ENCODE measurements at regions not wholly inside any gene's neighbourhood (a gene's known extent, or its start where the extent isn't known, plus 50 kb on each side); places are given as distances from the start of the nearest gene placed in this dataset.

DNA sequence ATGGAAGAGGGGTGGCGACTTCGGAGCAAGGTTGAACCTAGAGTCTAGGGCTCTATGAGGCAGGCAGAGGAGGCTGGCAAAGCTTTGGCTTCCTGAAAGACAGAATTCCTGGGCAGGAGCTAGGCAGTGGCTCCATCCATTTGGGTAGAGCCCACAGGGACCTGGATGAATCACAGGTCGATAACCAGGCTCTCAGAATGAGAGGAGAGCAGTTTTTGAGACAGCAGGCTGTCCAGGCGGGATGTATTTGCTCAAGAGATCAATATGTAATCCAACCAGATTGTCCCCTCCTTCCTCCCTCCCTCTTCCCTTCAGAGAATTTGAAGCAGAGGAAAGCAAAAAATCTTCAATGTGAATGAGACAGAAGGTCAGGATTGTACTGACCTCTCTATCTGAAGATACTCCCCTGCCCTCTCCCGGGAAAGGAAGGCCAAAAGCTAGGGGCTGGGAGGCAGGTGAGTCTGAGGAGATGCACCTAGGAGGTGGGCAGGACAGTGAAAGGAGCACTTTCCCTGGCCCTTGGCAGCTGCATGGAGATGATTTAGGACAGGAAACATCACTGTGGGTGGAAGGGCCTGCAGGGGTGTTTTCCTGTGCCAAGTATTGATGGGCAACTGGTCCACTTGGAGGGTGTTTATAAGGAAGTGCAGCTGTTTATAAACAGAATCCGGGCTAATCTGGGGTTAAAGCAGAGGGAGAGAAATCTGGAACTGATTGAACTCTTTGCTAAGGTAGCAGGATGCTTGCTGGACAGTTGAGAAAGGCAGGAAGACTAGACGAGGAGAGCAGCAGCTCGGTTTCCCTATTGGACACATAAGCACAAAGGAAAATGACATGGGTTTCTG, 212.4 kb upstream of the LRFN2 start:
- Histone ChIP-seq H3K9me2 (ENCODE audit: insufficient read depth) (no peaks in the 10 kb centered on the region), H3K9me3 (ENCODE audit: insufficient read depth, low read depth) (no peaks in the 10 kb centered on the region), H3K4me2 (no peak overlapping the region), H2AFZ (no peak overlapping the region), H3F3A (ENCODE audit: insufficient read depth, low read depth) (no peaks in the 10 kb centered on the region), H3K79me2 (ENCODE audit: low read depth) (no peaks in the 10 kb centered on the region), H4K20me1 (ENCODE audit: insufficient read depth) (no peaks in the 10 kb centered on the region), H3K36me3 (ENCODE audit: low read depth) (no peaks in the 10 kb centered on the region), H3K27ac (no peak overlapping the region), H3K27me3 (ENCODE audit: insufficient read depth, low read depth) (peaks cover 36% of the 10 kb centered on the region), H3K4me1 (replicated peaks; ENCODE audit: insufficient read depth) (no peaks in the 10 kb centered on the region), H3K4me3 (no peak overlapping the region)
- BruUV-seq (replicated peaks) = no TSS peak
- intact Hi-C loops (cut with micrococcal nuclease; ENCODE audit: unreplicated experiment) = no loop called here
- DNase-seq = no peak
- ChIA-PET CTCF (no interaction called here), POLR2A (ENCODE audit: unreplicated experiment) (no interaction called here)
- no peak for TF ChIP-seq EZH2 (IDR thresholded peaks at IDR 0.05; ENCODE audit: low read depth)
- TF ChIP-seq CTCF (conservative IDR thresholded peaks at IDR 0.05) = no peak

DNA sequence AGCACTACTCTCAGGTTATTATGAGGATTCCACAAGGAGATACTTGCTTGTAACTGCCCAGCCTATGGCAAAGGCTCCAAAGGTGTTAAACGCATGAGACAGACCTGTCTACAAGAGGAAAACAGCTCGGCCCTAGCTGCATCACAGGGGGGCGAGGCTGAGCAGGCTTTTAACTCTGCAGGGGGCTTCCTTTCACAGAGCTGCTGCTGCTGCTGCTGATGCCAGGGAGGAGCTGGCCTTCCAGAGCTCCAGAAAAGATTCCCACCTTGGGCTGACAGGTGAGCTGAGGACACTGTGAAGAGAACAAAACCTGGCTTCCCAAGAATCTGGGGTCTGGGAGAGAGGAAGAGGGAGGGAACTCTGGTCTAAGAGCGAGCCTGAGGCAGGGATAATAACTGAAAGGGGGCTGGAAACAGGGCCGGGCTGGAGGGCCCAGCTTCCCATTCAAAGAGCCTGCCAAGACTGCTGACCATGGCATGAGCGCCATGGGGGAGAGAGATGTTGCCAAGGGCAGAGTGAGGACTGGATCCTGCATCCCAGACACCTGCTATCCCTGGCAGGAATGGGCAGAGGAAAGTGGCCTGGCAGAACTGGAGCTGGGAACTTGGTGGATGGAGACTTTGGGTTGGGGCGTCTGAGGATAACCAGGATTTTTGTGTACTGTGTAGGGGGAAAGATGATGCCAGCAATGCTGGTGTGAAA, 211.1 kb upstream of the LRFN2 start:
- Histone ChIP-seq H3K27me3 (ENCODE audit: insufficient read depth, low read depth) (peaks cover 40% of the 10 kb centered on the region), H3K36me3 (ENCODE audit: low read depth) (no peaks in the 10 kb centered on the region), H3K9me2 (ENCODE audit: insufficient read depth) (no peaks in the 10 kb centered on the region; the same call in 1 of the 2 replicates), H2AFZ (no peak overlapping the region), H3K4me2 (no peak overlapping the region), H3K4me1 (replicated peaks; ENCODE audit: insufficient read depth) (no peaks in the 10 kb centered on the region), H4K20me1 (ENCODE audit: insufficient read depth) (no peaks in the 10 kb centered on the region), H3K27ac (no peak overlapping the region), H3K4me3 (no peak overlapping the region), H3F3A (ENCODE audit: insufficient read depth, low read depth) (no peaks in the 10 kb centered on the region), H3K9me3 (ENCODE audit: insufficient read depth, low read depth) (no peaks in the 10 kb centered on the region), H3K79me2 (ENCODE audit: low read depth) (no peaks in the 10 kb centered on the region)
- no peak for DNase-seq
- ChIA-PET CTCF (no interaction called here), POLR2A (ENCODE audit: unreplicated experiment) (no interaction called here)
- TF ChIP-seq CTCF (conservative IDR thresholded peaks at IDR 0.05) (no peak), EZH2 (IDR thresholded peaks at IDR 0.05; ENCODE audit: low read depth) (no peak)
- intact Hi-C loops (cut with micrococcal nuclease; ENCODE audit: unreplicated experiment) = no loop called here
- BruUV-seq (replicated peaks) = no TSS peak

GRCh38 chr6:40796260-40797221, 209.4 kb upstream of the LRFN2 start:
- POLR2A ChIA-PET (ENCODE audit: unreplicated experiment) = no interaction called here
- H2AFZ ChIP-seq = no peak overlapping the region
- no peaks in the 10 kb centered on the region for H3F3A ChIP-seq (ENCODE audit: insufficient read depth, low read depth)
- H4K20me1 ChIP-seq (ENCODE audit: insufficient read depth) = no peaks in the 10 kb centered on the region
- intact Hi-C loops (cut with micrococcal nuclease; ENCODE audit: unreplicated experiment) = no loop called here
- no TSS peak for BruUV-seq (replicated peaks)
- no peak for DNase-seq
- no peak overlapping the region for H3K4me3 ChIP-seq
- no peaks in the 10 kb centered on the region for H3K4me1 ChIP-seq (replicated peaks; ENCODE audit: insufficient read depth)
- no peak overlapping the region for H3K4me2 ChIP-seq
- H3K27ac ChIP-seq = no peak overlapping the region
- CTCF ChIA-PET = no interaction called here
- peaks cover 49% of the 10 kb centered on the region for H3K27me3 ChIP-seq (ENCODE audit: insufficient read depth, low read depth)
- H3K36me3 ChIP-seq (ENCODE audit: low read depth) = no peaks in the 10 kb centered on the region
- H3K79me2 ChIP-seq (ENCODE audit: low read depth) = no peaks in the 10 kb centered on the region
- no peaks in the 10 kb centered on the region for H3K9me3 ChIP-seq (ENCODE audit: insufficient read depth, low read depth)
- no peak for TF ChIP-seq EZH2 (IDR thresholded peaks at IDR 0.05; ENCODE audit: low read depth)
- TF ChIP-seq CTCF (conservative IDR thresholded peaks at IDR 0.05) = no peak
- no peaks in the 10 kb centered on the region; the same call in 1 of the 2 replicates for H3K9me2 ChIP-seq (ENCODE audit: insufficient read depth)

All from PC-9 (cell line).